Spinal cord (tissue), 9 donors: ENCODE measurements at regions not wholly inside any gene's neighbourhood (a gene's known extent, or its start where the extent isn't known, plus 50 kb on each side); places are given as distances from the start of the nearest gene placed in this dataset.
A peak's percentile ranks its signal among the peaks of the same experiment; 100 is the strongest.

Source experiments
- DNase-seq, 6 donors: peaks; one replicate each; pipeline versions ENCODE4 v3.0.0 to v3.0.0-alpha.2; 2013 to 2015; ENCODE audit warnings: low spot score in 6 of 6, low read depth in 4 of 6
- H3K27ac ChIP-seq: one replicate; pipeline ENCODE4 v1.5.1; 2013; ENCODE audit warnings: low read depth, low read length, control low read depth
- H3K27me3 ChIP-seq: one replicate; pipeline ENCODE4 v1.6.1; 2013; ENCODE audit warnings: low read length; ENCODE audit not compliant: control insufficient read depth, insufficient read depth
- H3K36me3 ChIP-seq: one replicate; pipeline ENCODE4 v1.6.1; 2013; ENCODE audit warnings: low read length; ENCODE audit not compliant: control insufficient read depth, insufficient read depth
- H3K4me1 ChIP-seq: one replicate; pipeline ENCODE4 v1.6.1; 2013; ENCODE audit warnings: low read length; ENCODE audit not compliant: control insufficient read depth, insufficient read depth
- H3K4me3 ChIP-seq: one replicate; pipeline ENCODE4 v1.5.1; 2013; ENCODE audit warnings: low read depth, low read length, control low read depth
- H3K9me3 ChIP-seq: one replicate; pipeline ENCODE4 v1.6.1; 2013; ENCODE audit warnings: low read length; ENCODE audit not compliant: control insufficient read depth, insufficient read depth
- WGBS: methylation state at CpG from one replicate; pipeline ENCODE4 v1.1.5; 2013; ENCODE audit warnings: missing lambda C conversion rate; ENCODE audit not compliant: insufficient coverage; 5-methylcytosine and 5-hydroxymethylcytosine counted together
- donor health status: healthy.

DNA sequence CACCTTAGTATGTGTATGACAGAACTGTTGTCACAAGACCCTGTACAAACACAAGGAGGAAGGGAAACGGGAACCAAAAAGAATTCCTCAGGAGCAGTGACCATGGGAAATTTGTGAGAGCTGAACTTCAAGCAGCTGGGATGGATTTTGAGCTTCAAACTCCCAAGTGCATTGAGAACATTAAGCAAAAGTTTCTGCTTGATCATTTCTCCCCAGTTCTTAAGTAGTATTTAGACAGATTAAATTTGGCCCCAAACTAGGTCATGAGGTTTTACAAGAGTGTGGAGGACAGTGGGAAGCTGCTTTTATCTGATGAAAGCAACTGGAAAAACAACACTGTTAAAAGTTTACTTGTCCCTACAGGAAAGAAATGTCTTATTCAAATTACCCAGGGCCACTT is 206.0 kb upstream of the DCN start:
- no peaks in the 10 kb centered on the region for H3K4me1 ChIP-seq
- DNase-seq: peak in 1 of 6 donors; percentile 28
- peak overlapping the region; percentile 35 for H3K27ac ChIP-seq
- no peak overlapping the region for H3K4me3 ChIP-seq
- no peaks in the 10 kb centered on the region for H3K9me3 ChIP-seq
- H3K36me3 ChIP-seq: no peaks in the 10 kb centered on the region
- H3K27me3 ChIP-seq: no peaks in the 10 kb centered on the region
- no CpG with 5 or more reads among the region's 1 CpG for WGBS

DNA sequence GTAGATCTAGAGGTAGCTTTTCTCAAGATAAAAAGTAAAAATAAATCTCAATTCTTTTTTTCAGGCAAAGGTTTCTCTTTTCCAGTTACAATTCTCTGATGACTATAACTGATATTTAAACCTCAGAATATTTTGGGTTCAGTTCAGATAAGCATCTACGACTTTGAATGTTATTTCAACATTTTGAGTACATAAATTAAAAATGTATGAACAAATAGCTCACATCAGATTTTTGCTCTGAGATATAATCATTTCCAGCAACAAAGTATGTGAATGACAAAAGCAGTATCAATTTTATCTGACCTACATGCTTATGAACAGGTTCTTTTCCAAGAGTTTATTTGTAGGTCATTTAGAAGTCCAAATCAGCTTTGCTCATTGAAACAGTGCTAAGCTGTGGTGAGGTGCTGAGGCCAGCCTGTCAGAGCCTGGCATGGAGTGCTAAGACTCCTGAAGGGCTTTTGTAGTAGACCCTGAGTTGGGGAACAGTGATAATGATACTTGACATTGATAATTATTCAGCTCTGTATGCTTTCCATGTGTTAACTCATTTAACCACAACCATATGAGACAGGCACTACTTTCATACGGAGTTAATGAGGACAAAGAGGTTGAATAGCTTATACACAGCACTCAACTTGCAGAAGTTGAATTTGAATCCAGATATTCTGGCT is 205.0 kb upstream of the DCN start:
- Histone ChIP-seq H3K4me1 (no peaks in the 10 kb centered on the region), H3K27ac (peak overlapping the region; percentile 35), H3K27me3 (no peaks in the 10 kb centered on the region), H3K4me3 (no peak overlapping the region), H3K9me3 (no peaks in the 10 kb centered on the region), H3K36me3 (no peaks in the 10 kb centered on the region)
- no CpG with 5 or more reads among the region's 2 CpGs for WGBS
- no peak for DNase-seq

DNA sequence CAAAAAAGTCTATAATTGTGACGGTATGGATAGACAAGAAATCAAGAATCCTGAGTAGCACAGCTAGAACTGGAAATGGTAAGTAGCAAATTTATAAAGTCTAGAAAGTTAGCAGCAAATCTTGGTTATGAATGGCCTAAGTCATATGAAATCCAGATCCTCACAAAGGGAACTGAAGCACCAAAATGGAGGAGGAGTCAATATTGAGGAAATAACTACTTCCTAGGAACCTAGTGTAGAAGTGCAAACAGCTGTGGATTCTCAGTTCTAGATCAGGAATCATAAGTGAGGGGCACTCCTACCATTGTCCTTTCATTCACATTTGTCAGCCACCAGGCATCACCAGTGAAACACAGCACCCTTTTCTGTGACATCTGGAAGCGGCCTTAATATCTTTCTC is 202.2 kb upstream of the DCN start:
- 100% methylated on average over 1 of the region's 2 CpGs for whole genome bisulfite sequencing
- no peak for DNase-seq
- Histone ChIP-seq H3K27me3 (no peaks in the 10 kb centered on the region), H3K36me3 (no peaks in the 10 kb centered on the region), H3K4me1 (no peaks in the 10 kb centered on the region), H3K27ac (no peak overlapping the region), H3K4me3 (no peak overlapping the region), H3K9me3 (no peaks in the 10 kb centered on the region)

DNA sequence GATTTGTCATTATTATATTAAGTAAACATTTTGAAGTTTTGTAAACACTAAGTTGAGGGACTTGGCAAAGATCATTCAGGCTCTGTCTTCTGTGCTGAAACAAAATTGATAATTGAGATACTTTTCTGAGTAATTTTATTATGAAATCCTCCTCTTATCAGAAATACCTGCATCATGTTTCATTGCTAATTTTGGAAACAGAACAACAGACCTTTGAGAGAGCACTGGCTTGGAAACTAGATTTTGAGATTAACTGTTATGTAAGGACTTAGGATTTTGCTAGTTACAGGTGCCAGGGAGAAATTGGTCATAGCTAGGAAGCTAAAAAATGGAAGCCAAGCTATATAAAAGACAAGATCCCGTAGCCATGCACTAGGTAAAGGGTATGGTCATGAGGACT is 201.7 kb upstream of the DCN start:
- Histone ChIP-seq H3K4me1 (no peaks in the 10 kb centered on the region), H3K4me3 (no peak overlapping the region), H3K27ac (no peak overlapping the region), H3K9me3 (no peaks in the 10 kb centered on the region), H3K27me3 (no peaks in the 10 kb centered on the region), H3K36me3 (no peaks in the 10 kb centered on the region)
- DNase-seq: no peak
- WGBS: 100% methylated on average over 1 of the region's 1 CpG

DNA sequence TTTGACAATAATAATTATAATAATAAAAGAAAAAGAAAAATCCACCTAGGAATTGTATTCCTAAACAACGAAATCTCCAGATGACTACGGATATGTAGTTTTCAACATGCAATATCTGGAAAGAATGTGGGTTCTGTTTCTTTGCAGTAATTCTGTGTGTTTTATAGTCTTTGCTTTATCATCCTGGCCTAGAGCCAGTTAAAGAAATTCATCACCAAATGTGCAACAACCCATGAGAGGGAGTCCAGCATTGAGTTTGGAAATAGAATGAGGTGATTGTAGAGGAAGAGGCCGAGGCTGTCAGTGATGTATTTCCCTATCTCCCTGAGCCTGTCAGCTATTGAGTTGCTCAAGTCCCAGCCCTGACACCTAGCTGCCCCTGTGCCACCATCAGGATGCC is 200.5 kb upstream of the DCN start:
- H3K27ac ChIP-seq: no peak overlapping the region
- DNase-seq: peak in 2 of 6 donors; percentile 34 to 43
- H3K36me3 ChIP-seq: no peaks in the 10 kb centered on the region
- H3K4me1 ChIP-seq: no peaks in the 10 kb centered on the region
- 100% methylated on average over 1 of the region's 3 CpGs for WGBS
- no peaks in the 10 kb centered on the region for H3K9me3 ChIP-seq
- H3K4me3 ChIP-seq: no peak overlapping the region
- H3K27me3 ChIP-seq: no peaks in the 10 kb centered on the region

DNA sequence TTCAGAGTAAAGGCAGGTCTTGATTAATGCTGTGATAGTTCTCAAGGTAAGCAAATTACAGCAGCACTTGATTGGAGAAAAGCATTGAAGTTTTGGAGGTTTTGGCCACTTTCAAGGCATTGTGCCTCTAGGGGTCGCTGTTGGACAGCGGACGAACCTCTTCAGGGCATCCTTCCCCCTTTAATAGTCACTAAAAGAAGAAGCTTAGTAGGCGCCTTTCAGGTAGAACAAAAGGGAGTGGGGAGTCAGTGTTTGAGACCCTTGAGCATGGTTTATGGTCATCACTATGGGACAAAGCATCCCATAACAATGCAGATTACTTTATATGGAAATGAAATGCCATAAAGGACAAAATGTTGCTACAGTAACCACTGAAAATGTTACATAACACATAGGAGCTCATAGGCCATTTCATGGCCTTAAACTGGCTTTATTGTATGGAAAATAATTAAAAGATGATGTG is 199.5 kb upstream of the DCN start:
- no CpG with 5 or more reads among the region's 4 CpGs for WGBS
- Histone ChIP-seq H3K4me3 (peak overlapping the region; percentile 68), H3K27ac (peak overlapping the region; percentile 96), H3K4me1 (no peaks in the 10 kb centered on the region), H3K9me3 (no peaks in the 10 kb centered on the region), H3K36me3 (no peaks in the 10 kb centered on the region), H3K27me3 (no peaks in the 10 kb centered on the region)
- peak; percentile 92 to 98 (median 94) for DNase-seq

DNA sequence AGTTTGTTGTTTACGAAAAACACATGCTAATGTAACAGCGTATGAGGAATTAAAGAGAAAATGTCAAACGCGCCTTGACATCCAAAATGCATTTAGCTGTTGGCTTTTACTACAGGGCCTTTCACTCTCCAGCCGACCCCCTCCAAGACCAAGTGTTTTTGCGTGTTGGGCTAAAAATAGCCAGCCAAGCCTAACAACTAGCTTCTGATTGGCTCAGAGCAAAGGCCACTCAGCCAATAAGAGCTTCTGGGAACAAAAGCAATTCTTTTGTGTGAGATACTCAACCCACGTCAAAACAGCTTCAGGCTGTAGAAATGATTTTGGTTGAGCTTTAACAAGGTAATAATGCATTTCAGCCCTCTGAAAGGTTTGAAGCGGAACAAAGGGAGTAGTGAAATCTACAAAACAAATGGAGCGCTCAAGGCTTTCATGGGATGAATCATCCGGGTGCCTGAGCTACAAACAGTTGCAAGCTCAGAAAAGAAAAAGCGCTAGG is 198.7 kb upstream of the DCN start:
- WGBS: 0% methylated on average over 4 of the region's 11 CpGs
- H3K27me3 ChIP-seq: no peaks in the 10 kb centered on the region
- H3K4me3 ChIP-seq: peak overlapping the region; percentile 68
- H3K27ac ChIP-seq: peak overlapping the region; percentile 96
- peaks cover 3% of the 10 kb centered on the region for H3K4me1 ChIP-seq
- peak; percentile 90 to 99 (median 94) for DNase-seq
- no peaks in the 10 kb centered on the region for H3K9me3 ChIP-seq
- H3K36me3 ChIP-seq: no peaks in the 10 kb centered on the region

DNA sequence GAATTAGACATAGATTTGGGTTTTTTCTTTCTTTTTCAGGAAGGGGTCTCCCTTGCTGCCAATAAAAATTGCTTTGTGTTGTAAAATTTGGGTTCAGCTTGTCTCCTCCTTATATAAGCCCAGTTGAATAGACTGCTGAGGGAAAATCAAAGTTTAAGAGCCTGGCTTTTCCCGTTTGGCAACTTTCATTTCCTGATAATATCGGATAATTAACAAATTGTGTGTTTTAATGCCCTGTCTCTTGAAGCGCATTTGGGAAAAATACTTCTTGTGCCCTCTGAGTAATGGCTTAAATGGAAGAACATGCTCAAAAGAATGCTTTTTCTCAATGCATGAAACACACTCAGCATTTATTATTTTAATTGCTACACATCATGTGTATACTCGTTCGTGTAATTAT is 198.0 kb upstream of the DCN start:
- DNase-seq: peak in 2 of 6 donors; percentile 20 to 59
- no CpG with 5 or more reads among the region's 5 CpGs for WGBS
- peak overlapping the region; percentile 96 for H3K27ac ChIP-seq

DNA sequence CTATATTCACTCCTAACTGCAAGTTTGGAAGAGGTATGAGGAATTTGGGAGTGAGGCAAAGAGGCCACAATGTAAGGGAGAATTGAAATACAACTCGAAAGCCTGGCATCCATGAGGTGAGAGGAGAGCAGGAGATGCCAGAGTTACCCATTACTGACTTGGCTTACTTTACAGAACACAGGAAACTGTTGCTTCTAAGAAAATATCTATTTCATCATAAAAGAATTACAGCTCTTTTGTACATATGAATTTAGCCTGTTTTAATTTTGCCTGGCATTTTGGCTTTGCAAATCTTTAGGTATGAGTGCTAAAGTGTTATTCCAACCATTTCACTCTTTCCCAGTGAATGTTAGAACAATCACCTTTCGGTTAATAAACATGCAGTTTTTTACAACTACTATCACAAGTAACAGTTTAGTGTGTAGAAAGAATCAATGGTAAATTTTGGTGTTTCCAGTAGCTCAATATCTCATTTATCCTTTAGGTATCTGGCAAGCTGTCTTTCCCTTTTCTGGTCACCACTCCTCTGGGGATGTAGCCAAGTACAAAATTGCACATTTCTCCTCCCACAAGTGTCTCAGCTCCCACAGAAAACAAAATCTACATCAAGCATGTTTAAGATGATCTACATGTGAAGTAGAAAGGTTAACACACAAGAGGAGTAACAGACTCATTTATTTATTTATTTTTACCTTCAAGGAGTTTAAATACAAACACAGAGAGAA is 196.6 kb upstream of the DCN start:
- peaks cover 3% of the 10 kb centered on the region for H3K4me1 ChIP-seq
- WGBS: no CpG with 5 or more reads among the region's 2 CpGs

More for the DNA sequence above, 198.0 kb upstream of the DCN start:
- Histone ChIP-seq H3K27me3 (no peaks in the 10 kb centered on the region), H3K36me3 (no peaks in the 10 kb centered on the region), H3K4me1 (peaks cover 3% of the 10 kb centered on the region), H3K4me3 (no peak overlapping the region), H3K9me3 (no peaks in the 10 kb centered on the region)

DNA sequence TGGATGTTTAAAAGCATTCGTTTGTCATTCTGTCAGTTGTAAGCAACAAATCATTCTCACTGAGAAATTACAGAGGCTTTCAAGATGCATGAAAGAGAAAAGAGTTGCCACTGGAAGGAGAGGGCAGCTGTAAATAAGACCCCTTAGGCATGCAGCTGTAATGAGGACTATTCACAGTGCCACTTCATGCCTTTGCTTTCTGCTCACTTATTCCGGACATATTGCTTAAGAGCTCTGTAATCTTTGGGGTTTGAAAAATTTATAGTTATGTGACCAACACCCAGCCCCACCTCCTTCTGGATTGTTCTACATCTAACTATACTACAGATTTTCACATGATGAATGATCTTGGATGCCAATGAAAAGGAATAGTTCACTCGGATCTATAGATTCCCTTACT is 194.8 kb upstream of the DCN start:
- DNase-seq: peak in 1 of 6 donors; percentile 28
- Histone ChIP-seq H3K4me1 (peaks cover 3% of the 10 kb centered on the region), H3K9me3 (no peaks in the 10 kb centered on the region), H3K27me3 (no peaks in the 10 kb centered on the region), H3K4me3 (no peak overlapping the region), H3K36me3 (no peaks in the 10 kb centered on the region), H3K27ac (peak overlapping the region; percentile 51)
- no CpG with 5 or more reads among the region's 3 CpGs for WGBS

More for the DNA sequence above, 196.6 kb upstream of the DCN start:
- no peak overlapping the region for H3K4me3 ChIP-seq
- H3K9me3 ChIP-seq: no peaks in the 10 kb centered on the region
- no peak for DNase-seq
- H3K36me3 ChIP-seq: no peaks in the 10 kb centered on the region
- no peak overlapping the region for H3K27ac ChIP-seq
- no peaks in the 10 kb centered on the region for H3K27me3 ChIP-seq
